ENCODE measurements at regions not wholly inside any gene's neighbourhood (a gene's known extent, or its start where the extent isn't known, plus 50 kb on each side); places are given as distances from the start of the nearest gene placed in this dataset.

DNA sequence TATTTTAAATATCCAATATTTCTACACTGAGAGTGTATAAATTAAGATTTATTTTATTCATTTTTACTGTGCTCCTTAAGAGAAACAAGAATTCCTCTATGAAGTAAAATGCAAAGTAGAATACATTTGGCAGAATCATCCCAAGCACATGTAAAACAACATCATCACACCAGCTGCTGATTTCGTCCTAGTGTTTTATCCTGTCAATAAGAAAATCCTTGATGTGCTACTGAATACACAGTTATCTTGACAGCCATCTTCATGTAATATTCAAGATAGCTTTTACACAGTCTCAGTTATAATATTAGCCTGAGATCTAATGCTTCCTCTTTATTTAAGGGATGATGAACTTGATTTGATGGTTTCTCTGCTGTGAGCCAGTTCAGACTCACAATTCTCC is 282.4 kb downstream of the MZT1 start:
- no peak overlapping the region for H3K27ac ChIP-seq
- 63 to 73% (median 67%) methylated on average over 1 of the region's 1 CpG for WGBS, 4 donors
- no peaks in the 10 kb centered on the region for H3K9me3 ChIP-seq (replicated peaks in 1 of 3)
- no peaks in the 10 kb centered on the region for H3K36me3 ChIP-seq (replicated peaks in 1 of 2)
- intact Hi-C loops (cut with DNase I): no loop called here
- no peaks in the 10 kb centered on the region for H3K27me3 ChIP-seq
- no peaks in the 10 kb centered on the region for H3K4me1 ChIP-seq (replicated peaks in 1 of 2)
- H3K4me3 ChIP-seq: no peak overlapping the region
- TF ChIP-seq POLR2A (IDR thresholded peaks at IDR 0.05): no peak
- TF ChIP-seq, protein P1, sequence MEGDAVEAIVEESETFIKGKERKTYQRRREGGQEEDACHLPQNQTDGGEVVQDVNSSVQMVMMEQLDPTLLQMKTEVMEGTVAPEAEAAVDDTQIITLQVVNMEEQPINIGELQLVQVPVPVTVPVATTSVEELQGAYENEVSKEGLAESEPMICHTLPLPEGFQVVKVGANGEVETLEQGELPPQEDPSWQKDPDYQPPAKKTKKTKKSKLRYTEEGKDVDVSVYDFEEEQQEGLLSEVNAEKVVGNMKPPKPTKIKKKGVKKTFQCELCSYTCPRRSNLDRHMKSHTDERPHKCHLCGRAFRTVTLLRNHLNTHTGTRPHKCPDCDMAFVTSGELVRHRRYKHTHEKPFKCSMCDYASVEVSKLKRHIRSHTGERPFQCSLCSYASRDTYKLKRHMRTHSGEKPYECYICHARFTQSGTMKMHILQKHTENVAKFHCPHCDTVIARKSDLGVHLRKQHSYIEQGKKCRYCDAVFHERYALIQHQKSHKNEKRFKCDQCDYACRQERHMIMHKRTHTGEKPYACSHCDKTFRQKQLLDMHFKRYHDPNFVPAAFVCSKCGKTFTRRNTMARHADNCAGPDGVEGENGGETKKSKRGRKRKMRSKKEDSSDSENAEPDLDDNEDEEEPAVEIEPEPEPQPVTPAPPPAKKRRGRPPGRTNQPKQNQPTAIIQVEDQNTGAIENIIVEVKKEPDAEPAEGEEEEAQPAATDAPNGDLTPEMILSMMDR (IDR thresholded peaks at IDR 0.05): no peak
- DNase-seq: no peak

DNA sequence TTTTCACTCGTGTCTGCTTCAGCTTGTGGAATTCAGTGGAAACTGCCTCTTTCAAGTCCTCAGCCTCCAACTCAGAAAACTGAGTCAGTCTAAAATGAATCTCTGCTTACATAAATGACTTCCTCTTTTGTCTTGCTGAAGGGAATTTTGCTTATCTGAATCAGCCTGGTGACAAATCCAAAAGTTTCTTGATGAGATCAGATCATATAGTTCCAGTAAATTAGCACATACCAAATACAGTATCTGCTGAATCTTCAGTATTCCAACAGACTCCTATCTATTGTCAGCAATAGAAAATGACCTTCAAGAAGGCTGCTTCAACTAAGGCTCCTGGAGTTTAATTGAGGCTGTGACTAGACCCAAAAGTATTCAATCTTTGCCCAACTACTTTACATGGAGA is 290.0 kb downstream of the MZT1 start:
- no peaks in the 10 kb centered on the region for H3K4me1 ChIP-seq (replicated peaks in 1 of 2)
- no peak overlapping the region for H3K4me3 ChIP-seq
- no peak for DNase-seq
- H3K27ac ChIP-seq: peak overlapping the region in 1 of 5 donors; percentile 5
- WGBS, 4 donors: 23 to 48% (median 33%) methylated on average over 1 of the region's 1 CpG
- intact Hi-C loops (cut with DNase I): no loop called here
- H3K27me3 ChIP-seq: no peaks in the 10 kb centered on the region
- TF ChIP-seq POLR2A (IDR thresholded peaks at IDR 0.05): no peak
- TF ChIP-seq, protein P1 (IDR thresholded peaks at IDR 0.05): no peak
- H3K9me3 ChIP-seq (replicated peaks in 1 of 3): no peaks in the 10 kb centered on the region
- H3K36me3 ChIP-seq (replicated peaks in 1 of 2): no peaks in the 10 kb centered on the region

DNA sequence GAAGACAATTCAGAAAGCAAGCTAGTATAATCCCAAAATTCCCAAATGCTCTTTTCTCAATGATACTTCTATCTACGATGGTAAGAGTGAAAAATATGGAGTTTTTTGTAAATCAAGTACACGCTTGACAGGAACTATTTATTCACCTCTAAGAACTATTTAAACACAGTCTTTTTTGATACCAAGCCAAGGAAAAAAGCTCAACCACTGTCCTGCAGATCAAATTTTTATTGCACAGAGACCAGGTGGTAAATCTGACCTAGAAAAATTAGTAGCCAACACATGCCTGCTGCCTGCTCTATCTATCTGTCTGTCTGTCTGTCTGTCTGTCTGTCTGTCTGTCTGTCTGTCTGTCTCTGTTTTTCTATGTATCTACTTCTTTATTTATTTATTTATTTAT is 292.2 kb downstream of the MZT1 start:
- WGBS, 4 donors: 57 to 81% (median 70%) methylated on average over 2 of the region's 2 CpGs
- H3K27ac ChIP-seq: no peak overlapping the region
- no peaks in the 10 kb centered on the region for H3K9me3 ChIP-seq (replicated peaks in 1 of 3)
- intact Hi-C loops (cut with DNase I): no loop called here
- H3K4me1 ChIP-seq (replicated peaks in 1 of 2): no peaks in the 10 kb centered on the region
- no peaks in the 10 kb centered on the region for H3K27me3 ChIP-seq
- DNase-seq: no peak
- no peak overlapping the region for H3K4me3 ChIP-seq
- no peaks in the 10 kb centered on the region for H3K36me3 ChIP-seq (replicated peaks in 1 of 2)
- no peak for TF ChIP-seq POLR2A (IDR thresholded peaks at IDR 0.05)
- TF ChIP-seq, protein P1 (IDR thresholded peaks at IDR 0.05): no peak

DNA sequence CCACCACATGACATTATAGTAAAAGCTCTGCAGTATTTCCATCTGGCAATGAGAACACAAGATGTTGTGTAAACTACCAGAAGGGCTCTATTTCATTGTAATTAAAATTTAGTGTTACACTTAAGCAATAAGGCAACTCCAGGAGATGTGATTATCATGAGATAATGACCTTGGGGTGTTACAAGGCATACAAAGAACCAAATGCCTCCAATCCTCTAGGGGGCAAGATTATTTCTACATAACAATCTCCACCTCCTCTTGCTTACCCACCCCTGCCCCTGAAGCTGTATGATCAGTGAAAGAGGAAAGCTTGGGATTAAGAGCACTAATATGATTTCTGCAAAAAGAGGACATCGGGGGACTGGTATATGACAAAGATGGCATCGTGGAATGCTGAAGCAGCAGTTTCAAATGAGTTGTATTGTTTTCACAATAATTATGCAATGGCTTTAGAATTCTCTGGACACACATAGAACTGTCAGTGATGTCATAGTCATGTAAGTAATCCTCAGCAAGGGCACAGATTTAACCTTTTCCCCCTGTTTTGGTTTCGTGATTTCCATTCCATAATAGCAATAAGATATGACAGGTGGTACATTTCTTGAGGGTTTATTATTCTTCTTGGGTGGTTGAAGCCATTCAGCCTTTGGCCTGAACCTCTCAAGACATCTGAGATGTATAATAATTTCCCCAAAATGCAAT is 295.3 kb downstream of the MZT1 start:
- TF ChIP-seq, protein P1 (IDR thresholded peaks at IDR 0.05): no peak
- no peak for TF ChIP-seq POLR2A (IDR thresholded peaks at IDR 0.05)
- intact Hi-C loops (cut with DNase I): no loop called here
- WGBS, 4 donors: 71 to 79% (median 77%) methylated on average over 3 of the region's 3 CpGs

More for the DNA sequence above, 295.3 kb downstream of the MZT1 start:
- Histone ChIP-seq H3K4me1 (replicated peaks in 1 of 2) (no peaks in the 10 kb centered on the region), H3K36me3 (replicated peaks in 1 of 2) (no peaks in the 10 kb centered on the region), H3K4me3 (no peak overlapping the region), H3K27me3 (no peaks in the 10 kb centered on the region), H3K27ac (no peak overlapping the region), H3K9me3 (replicated peaks in 1 of 3) (no peaks in the 10 kb centered on the region)
- no peak for DNase-seq

Data from adrenal gland (tissue), 9 donors.